ENCODE measurements at regions not wholly inside any gene's neighbourhood (a gene's known extent, or its start where the extent isn't known, plus 50 kb on each side); places are given as distances from the start of the nearest gene placed in this dataset.

DNA sequence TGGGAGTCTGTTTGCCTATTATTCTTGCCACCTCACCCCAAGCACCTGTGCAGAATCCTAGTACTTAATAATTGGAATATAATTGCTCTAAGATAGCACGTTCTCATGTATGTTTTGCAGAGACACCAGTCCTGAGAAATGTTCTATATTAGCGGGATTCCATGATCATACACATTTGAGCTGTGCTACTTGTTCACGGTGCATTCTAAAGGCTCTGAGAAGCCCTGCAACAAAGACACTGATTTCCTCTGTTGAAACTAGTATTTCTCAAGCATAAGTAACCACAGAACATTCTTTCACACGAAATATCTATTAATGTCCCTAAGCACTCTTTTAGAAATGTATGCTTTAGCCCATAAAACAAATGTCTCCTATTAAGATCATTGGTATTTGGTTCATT, 109.4 kb downstream of the BARHL2 start:
- TF ChIP-seq, protein P1, sequence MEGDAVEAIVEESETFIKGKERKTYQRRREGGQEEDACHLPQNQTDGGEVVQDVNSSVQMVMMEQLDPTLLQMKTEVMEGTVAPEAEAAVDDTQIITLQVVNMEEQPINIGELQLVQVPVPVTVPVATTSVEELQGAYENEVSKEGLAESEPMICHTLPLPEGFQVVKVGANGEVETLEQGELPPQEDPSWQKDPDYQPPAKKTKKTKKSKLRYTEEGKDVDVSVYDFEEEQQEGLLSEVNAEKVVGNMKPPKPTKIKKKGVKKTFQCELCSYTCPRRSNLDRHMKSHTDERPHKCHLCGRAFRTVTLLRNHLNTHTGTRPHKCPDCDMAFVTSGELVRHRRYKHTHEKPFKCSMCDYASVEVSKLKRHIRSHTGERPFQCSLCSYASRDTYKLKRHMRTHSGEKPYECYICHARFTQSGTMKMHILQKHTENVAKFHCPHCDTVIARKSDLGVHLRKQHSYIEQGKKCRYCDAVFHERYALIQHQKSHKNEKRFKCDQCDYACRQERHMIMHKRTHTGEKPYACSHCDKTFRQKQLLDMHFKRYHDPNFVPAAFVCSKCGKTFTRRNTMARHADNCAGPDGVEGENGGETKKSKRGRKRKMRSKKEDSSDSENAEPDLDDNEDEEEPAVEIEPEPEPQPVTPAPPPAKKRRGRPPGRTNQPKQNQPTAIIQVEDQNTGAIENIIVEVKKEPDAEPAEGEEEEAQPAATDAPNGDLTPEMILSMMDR (IDR thresholded peaks at IDR 0.05) = no peak
- TF ChIP-seq POLR2A (IDR thresholded peaks at IDR 0.05) = no peak
